ENCODE measurements at regions not wholly inside any gene's neighbourhood (a gene's known extent, or its start where the extent isn't known, plus 50 kb on each side); places are given as distances from the start of the nearest gene placed in this dataset.
A peak's percentile ranks its signal among the peaks of the same experiment; 100 is the strongest.

GRCh38 chr3:76723366-76723765 lies 316.5 kb upstream of the ROBO2 start:
- no peak for FAIRE-seq

GRCh38 chr3:76724075-76724474 lies 315.8 kb upstream of the ROBO2 start:
- FAIRE-seq, result no peak

GRCh38 chr3:76724706-76725105 lies 315.2 kb upstream of the ROBO2 start:
- FAIRE-seq, result peak; percentile 61

- no peak for FAIRE-seq
These were observed 313.9 kb upstream of the ROBO2 start for GRCh38 chr3:76726034-76726433.

- no peak for FAIRE-seq
These were observed 311.5 kb upstream of the ROBO2 start for GRCh38 chr3:76728426-76728825.

- no peak for FAIRE-seq
These were observed 308.4 kb upstream of the ROBO2 start for GRCh38 chr3:76731471-76731870.

GRCh38 chr3:76733073-76733759 lies 306.7 kb upstream of the ROBO2 start:
- no peak for FAIRE-seq

- FAIRE-seq, result no peak
These were observed 304.7 kb upstream of the ROBO2 start for GRCh38 chr3:76735152-76735551.

GRCh38 chr3:76753599-76753998 lies 286.3 kb upstream of the ROBO2 start:
- peak; percentile 71 for FAIRE-seq

GRCh38 chr3:76754247-76754646 lies 285.7 kb upstream of the ROBO2 start:
- no peak for FAIRE-seq

GRCh38 chr3:76756577-76756976 lies 283.3 kb upstream of the ROBO2 start:
- no peak for FAIRE-seq

GRCh38 chr3:76760336-76760735 lies 279.6 kb upstream of the ROBO2 start:
- no peak for FAIRE-seq

- FAIRE-seq, result no peak
These were observed 274.4 kb upstream of the ROBO2 start for GRCh38 chr3:76765511-76765910.

GRCh38 chr3:76768912-76769311 lies 271.0 kb upstream of the ROBO2 start:
- FAIRE-seq, result no peak

- no peak for FAIRE-seq
These were observed 263.0 kb upstream of the ROBO2 start for GRCh38 chr3:76776927-76777326.

GRCh38 chr3:76788206-76788605 lies 251.7 kb upstream of the ROBO2 start:
- FAIRE-seq, result no peak

- no peak for FAIRE-seq
These were observed 250.7 kb upstream of the ROBO2 start for GRCh38 chr3:76789237-76789636.

GRCh38 chr3:76811418-76811817 lies 228.5 kb upstream of the ROBO2 start:
- FAIRE-seq, result no peak

- peak; percentile 53 for FAIRE-seq
These were observed 227.2 kb upstream of the ROBO2 start for GRCh38 chr3:76812649-76813242.

GRCh38 chr3:76815561-76815960 lies 224.3 kb upstream of the ROBO2 start:
- FAIRE-seq, result no peak

GRCh38 chr3:76820481-76820880 lies 219.4 kb upstream of the ROBO2 start:
- no peak for FAIRE-seq

GRCh38 chr3:76824658-76825240 lies 215.2 kb upstream of the ROBO2 start:
- no peak for FAIRE-seq

- FAIRE-seq, result no peak
These were observed 213.0 kb upstream of the ROBO2 start for GRCh38 chr3:76826861-76827260.

GRCh38 chr3:76827701-76828226 lies 212.1 kb upstream of the ROBO2 start:
- FAIRE-seq, result peak; percentile 100

All from endometrium (tissue), 2 donors.